ELF-1 (cell line): ENCODE measurements at regions not wholly inside any gene's neighbourhood (a gene's known extent, or its start where the extent isn't known, plus 50 kb on each side); places are given as distances from the start of the nearest gene placed in this dataset.
"Not testable (repeated sequence)": the region's sequence is repeated elsewhere in the genome, so short reads cannot be mapped to it uniquely, and the experiment has no call there.

Source experiments
- DNase-seq: peaks from one replicate; pipeline ENCODE4 v3.0.0-alpha.2; 2016; ENCODE audit warnings: low read depth, low spot score

DNA sequence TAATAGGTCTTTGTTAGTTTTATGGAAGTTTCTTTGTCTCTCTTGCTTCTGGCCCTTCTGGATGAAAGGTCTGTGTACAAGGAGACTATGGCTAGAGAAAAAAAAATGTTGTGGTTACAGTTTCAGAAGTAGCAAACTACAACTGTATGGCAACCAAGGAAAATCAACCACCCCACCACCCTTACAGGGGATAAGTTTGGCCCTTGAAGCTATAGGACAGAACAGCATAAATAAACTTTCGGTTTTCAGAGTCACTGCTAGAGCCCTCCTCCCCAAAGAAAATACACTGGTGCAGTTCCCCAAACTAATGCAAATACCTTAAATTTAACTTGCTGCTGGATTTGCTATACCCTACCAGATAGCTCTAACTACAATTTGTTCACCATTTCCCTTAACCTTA, 1216.7 kb downstream of the EFNA5 start:
- no peak for DNase-seq

DNA sequence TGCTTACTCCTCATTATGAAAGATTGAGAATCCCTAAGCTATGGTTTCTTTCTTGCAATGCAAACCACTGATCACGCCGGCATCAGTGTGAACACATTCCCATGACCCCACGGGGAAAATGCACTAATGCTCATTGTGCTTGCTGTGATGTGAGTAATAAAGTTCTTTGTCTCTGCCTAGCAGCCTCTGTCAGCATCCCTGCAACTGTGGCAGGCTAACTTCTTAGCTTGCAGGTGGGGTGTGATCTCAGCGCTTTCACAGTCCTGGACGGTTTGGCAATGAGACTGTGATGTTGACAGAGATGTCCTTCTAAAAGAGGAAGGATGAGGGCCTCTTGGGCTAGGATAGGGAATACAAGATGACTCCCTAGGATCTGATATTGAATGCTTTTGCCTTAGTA, 1218.7 kb downstream of the EFNA5 start:
- no peak for DNase-seq

DNA sequence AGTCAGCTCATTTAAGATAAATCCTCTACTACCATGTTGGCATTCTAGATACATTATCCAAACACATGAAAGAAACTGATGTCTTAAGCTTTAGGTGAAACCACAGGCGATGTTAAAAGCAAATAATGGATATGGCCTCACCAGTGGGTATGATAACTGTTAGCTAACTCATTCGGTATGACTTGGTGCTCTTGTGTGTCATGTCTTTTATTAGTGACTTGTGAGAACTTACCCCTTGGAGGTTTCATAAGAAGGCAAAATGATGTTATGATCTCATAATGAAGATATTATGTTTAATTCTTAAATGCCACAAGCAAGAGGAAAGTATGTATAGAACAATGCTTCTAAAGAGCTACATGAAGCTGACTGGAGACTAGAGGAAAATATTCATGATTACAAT, 1227.0 kb downstream of the EFNA5 start:
- no peak for DNase-seq

DNA sequence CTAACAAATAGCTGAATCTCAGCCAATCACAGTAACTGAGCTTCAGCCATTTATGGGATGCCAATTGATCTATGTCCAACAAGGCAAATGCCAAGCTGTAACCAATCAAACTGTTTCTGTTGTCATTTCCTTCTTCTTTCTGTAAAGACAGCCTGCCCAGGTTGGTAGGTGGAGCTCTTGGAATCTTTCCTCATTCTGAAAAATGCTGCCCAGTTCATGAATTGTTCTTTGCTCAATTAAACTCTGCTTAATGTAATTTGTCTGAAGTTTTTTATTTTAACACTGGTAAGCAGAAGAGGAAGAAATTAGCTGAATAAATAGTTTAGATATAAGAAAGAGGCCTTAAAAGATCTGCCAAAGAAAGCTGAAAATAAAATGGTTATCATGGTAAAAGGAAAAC, 1235.6 kb downstream of the EFNA5 start:
- DNase-seq = no peak

DNA sequence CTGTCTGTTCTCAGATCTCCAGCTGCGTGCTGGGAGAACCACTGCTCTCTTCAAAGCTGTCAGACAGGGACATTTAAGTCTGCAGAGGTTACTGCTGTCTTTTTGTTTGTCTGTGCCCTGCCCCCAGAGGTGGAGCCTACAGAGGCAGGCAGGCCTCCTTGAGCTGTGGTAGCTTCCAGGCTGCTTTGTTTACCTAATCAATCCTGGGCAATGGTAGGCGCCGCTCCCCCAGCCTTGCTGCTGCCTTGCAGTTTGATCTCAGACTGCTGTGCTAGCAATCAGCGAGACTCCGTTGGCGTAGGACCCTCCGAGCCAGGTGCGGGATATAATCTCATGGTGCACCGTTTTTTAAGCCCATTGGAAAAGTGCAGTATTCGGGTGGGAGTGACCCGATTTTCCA, 1240.0 kb downstream of the EFNA5 start:
- DNase-seq = not testable (repeated sequence)

DNA sequence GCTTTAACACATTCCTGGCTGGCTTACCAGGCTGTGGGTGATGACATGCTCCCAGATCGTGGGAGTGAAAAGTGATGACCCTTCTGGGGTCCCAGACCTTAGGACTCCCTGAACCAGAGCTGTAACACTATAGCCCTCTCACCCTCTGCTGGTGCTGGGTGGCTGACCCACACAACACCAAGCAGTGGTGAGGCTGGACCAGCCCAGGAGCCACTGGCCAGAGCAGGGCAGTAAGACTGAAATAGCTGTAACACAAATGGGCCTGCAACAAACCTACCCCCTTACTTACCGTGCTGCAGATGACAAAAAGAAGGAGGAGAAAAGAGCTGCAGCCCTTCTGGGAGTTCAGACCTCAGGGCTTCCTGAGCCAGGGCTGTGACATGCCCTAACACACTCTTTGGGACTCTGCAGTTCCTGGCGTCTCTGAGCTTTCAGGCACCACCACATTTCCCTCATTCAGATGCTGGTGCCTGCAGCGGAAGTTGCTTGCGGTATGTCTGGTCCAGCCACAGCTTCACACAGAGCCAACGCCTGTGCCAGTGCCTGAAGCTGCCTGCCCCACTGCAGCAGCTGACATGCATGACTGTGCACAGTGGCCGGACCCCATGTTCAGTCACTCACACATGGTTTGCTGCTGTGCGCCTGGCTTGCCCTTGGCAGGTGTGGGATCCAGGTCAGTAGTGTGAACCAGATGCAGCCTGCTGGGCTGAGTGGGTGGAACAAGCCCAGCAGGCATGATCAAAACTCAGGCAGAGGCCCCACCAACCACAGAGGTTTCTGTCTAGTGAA, 1247.4 kb downstream of the EFNA5 start:
- DNase-seq = no peak

DNA sequence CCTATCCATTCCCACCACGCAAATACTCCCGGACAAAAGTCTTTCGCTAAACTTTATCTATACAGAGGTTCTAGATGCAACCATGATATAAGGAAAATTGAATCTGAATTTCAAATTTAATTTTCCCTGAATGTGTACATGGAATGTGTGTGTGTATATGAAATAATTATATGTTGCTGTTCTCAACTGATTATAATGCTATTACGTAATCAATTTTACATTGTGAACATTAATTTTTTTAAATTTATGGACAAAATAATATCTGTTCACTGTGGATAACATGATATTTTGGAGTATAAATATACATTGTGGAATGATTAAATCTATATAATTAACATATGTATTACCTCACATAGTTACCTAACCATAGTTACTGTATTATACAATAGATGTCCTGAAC, 1250.6 kb downstream of the EFNA5 start:
- no peak for DNase-seq

DNA sequence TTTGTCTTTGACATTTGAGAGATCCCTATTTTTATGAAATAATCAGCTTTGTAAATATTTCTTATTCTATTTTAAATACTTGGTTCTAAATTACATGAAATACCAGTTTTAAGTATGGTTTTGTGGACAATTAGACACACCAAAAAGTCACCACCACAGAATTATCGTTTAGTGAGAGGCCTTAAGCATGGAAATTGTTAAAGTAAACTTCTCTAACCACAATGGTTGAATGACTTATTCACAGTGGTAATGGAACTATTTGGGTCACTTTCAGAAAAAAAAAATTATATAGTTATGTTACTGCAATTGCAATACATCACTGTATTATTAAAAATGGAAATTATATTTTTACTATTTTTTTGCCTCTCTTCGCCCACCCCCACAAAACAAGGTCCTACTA, 1252.5 kb downstream of the EFNA5 start:
- no peak for DNase-seq

DNA sequence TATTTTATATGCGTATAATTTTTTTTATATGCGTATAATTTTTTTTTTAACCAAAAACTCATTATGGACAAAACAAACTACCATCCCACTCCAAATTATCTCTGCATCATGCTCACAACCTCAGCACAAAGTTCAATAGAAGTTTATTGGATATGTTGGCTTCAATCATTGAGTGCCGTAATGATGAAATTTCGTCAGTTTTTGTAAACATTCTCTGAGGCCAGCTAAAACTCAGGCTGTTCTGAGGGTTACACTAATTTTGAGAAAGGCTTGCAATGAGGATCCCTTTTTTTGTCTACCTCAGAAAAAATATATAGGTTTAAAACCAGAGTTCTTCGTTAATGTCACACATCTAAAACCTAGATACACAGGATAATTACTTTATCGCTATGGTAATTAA, 1253.2 kb downstream of the EFNA5 start:
- no peak for DNase-seq

DNA sequence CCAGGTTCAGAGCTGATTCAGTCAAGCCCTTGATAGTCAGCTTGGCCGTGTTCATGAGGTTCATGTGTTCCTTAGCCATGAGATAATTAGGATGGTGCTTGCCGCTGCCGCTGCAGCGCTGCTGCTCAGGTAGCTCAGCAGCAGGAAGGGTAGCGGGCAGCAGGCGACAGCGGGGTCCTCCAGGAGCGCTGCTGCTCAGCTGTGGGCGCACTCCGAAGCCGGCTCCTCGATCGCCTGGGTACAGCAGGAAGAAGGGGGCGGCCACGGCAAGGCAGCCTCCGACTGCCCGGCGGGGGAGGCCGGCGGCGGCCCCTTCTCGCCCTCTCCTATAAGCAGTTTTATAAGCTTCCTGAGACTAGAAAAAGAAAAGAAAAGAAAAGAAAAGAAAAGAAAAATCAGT, 1253.6 kb downstream of the EFNA5 start:
- DNase-seq = peak; percentile 20

DNA sequence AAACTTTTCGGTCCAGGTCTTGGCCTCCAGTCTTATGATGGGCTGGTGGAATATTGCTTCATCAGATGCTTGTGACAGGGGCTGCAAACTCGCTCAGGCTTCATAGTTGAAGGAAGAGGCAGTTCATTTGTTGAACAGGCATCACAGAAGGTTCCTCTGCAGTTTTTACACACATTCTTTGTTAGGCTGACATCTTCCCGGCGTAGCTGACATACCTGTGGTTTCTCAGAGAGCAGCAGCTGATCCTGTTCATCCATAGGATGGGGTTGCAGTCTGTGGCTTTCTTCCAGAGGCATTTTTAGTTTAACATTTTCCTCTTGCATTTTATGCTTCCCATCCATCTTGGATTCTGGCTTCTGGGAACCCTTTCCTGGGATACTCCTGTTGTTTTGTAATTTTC, 1255.2 kb downstream of the EFNA5 start:
- no peak for DNase-seq

DNA sequence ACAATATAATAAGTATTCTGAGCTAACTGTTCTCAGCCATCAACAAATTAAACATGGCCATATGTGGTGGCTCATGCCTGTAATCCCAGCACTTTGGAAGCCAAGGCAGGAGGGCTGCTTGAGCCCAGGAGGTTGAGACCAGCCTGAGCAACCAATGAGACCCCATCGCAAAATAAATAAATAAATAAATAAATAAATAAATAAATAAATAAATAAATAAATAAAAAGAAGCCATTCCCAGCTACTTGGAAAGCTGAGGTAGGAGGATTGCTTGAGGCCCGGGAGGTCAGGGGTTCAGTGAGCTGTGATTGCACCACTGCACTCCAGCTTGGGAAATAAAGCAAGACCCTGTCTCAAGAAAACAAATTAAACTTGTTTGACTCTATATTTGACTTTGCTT, 1256.4 kb downstream of the EFNA5 start:
- no peak for DNase-seq

DNA sequence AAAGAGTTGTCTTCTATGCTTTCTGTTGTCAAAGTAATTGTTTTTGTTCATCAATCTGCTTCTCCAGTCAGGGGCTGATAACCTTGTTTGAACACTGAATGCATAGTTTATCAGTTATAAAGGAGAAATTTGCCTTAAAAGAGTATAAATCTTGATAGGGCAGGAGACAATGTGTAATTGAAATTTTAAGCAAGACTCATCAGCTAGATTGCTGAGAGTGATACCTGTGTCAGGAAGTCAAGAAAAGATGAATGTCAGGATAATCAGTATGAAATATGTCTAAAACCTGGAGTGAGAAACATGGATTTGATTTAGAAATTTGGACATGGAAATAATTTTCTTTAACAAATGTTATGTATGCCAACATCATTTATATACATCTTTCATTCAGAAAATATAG, 1258.1 kb downstream of the EFNA5 start:
- DNase-seq = no peak

DNA sequence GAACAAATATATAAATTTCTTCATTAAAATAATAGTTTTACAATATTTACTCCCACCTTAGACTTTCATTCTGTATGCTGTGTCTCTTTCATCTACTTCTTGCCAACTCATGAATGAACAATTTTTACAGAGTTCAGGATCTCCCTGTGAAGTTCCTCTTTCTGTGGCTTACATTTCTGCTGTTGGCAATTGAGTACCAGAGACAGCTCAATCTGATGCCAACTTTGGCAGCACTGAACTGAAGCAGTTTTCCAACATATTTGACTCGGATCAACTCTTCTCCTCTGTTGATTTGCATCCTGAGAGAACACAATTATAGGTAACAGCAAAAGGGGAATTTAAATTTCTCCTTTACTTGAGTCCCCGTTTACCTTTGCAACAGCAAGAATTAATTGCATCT, 1262.2 kb downstream of the EFNA5 start:
- no peak for DNase-seq

DNA sequence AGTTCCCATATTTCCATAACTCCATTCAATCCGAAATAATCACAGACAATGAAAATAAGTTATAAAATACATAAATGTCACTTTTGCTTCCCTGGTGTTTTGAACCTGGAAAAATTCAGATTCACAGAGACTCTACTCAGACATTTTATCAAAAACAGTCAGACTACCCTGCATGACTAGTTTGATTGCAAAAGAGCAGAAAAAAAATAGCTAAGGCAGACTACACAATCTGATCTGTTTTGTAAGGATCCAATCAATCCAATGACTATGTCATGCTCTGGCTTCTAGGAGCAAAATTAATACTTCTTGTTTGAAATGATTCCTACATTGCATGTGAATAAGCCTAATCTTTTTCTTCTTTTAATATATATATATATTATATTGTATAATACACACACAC, 1262.6 kb downstream of the EFNA5 start:
- DNase-seq = no peak

DNA sequence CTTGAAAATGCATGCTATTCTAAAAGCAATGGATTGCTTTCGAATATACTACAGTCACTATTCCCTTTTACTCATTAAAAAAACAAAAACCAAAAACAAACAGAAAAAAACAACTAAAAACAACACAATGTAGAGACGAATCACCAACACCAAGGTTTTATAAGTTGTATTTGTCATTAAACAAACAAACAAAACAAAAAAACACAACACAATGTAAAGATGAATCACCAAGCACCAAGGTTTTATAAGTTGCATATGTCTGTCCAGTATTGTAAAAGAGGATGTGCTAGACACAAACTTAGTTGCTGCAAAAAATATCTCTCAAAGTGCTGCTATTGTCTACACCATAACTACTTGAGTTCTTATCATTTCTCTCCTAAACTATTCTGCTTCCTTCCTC, 1269.2 kb downstream of the EFNA5 start:
- no peak for DNase-seq

DNA sequence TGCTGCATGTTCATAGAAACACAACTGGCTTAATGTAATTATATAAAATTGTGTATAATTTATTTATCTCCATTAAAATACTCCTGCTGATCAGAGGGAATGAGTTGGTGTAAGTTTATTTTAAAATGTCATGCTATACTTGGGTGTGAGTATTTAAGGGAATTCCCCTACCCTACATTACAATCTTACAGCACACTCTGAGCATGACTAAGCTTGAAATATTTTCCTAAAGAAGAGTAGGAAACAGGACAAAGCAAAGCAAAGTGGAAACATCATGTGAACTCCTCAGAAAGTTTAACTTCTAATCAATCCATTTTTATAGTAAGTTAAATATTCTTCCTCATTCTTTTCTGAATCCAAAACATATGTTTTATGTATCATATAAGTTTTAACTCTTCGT, 1271.3 kb downstream of the EFNA5 start:
- no peak for DNase-seq

DNA sequence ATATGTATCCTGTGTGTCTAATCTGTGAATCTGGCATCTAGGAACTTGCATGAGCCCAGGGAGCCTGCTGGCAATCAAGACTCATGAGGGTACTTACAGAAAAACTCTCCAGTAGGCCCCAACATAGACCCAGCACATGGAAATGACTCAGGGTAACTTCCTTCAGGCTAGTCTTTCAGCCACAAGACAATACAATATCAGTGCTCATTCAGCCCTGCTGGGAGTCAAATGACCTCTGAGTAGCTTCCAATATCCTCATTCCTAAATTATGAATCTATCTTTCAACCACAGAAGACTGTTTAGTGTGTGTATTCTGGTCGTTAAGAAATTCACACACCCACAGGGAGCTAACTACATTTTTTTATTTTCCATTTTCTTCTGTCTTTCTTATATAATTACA, 1273.0 kb downstream of the EFNA5 start:
- no peak for DNase-seq

DNA sequence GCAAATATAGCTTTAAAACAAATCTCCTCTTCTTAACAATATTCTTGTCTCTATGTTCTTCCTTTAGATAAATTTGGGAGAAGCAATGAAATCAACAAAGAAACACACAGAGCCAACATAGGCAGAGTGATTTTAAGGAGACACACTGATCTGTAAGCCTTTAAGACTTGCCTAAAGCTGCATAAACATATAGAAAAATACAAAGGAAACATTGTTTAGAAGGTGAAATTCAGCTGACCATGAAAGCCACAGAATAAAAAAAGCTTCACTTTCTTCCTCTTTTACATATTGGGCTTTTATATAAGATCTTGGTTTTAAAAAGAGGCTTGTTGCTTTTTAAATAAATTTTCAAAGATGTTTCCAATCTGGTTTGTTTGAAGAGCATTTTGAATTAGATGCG, 1277.5 kb downstream of the EFNA5 start:
- no peak for DNase-seq

DNA sequence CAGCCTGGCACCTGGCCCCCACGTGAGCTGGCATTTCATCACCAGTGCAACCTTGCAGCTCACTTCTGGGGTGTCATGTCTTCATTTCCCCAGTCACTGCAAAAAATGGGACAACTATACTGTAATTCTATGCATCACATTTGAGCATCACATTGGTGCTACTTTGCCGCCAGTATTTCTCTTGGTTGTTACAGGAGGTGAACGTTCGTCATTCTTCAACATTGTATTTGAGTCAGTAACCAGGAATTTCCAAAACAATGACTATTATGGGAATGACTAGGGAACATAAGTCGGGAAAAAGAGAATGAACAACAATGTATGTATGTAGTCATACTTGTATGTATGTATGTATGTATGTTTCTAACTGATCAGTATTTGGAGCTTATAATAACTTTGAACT, 1278.0 kb downstream of the EFNA5 start:
- DNase-seq = no peak

DNA sequence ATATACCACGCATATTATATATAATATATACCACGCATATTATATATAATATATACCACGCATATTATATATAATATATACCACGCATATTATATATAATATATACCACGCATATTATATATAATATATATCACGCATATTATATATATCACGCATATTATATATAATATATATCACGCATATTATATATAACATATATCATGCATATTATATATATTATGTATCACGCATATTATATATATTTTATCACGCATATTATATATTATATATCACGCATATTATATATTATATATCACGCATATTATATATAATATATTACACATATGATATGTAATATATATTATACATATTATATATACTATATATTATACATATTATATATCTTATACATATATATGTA, 1283.0 kb downstream of the EFNA5 start:
- DNase-seq = not testable (repeated sequence)

DNA sequence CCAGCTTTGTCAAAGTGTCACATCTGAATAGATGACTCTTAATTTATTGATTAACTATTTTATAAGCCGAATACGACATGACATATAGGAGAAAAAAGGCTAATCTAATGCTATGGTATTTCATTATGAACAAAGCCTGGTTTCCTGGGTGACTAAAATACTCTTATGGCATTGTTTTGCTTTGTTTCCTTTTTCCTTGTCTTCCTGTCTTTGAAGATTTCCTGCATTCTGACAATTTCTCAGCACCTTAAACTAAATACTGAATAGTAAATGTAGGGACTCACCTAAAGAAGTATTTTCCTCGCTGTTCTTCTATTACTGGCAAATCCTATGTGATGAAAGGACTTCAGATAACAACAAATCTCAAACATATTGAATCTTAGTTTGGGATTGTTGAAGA, 1284.5 kb downstream of the EFNA5 start:
- DNase-seq = no peak

DNA sequence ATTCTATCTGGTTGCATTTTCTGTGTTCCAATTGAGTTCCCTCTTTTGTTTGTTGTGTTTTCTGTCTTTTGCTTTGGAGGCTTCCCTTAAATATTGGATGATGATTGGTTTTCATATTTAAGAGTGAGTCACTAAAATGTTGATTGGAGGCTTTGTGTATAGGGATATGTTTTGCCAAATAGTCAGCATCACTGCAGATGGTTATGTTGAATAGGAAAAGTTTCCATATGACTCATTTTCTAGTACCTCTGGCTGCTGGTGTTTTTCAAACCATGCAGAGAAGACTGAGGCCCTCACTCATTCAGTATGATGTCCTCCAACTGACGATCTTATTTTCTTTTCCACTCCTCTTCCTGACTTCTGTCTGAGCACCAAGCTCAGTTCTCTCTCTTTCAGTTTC, 1290.0 kb downstream of the EFNA5 start:
- DNase-seq = no peak

DNA sequence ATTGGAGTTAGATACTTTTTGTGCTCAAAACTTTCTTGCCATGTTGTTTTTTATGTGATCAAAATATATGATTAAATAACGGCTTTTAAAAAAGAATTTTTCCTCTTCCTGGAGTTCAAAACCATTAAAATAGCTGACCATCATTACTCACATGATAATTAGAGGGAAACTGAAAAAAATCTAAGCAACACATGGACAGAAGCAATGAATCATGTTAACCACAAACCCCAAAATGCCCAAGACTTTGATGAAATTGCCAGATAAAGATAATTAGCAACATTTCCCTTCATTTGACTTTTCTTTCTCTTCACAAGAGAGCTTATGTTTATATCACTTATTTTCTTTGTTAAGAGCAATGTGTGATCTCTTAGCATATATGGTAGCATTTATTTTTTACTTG, 1294.2 kb downstream of the EFNA5 start:
- DNase-seq = no peak
